ENCODE measurements at regions not wholly inside any gene's neighbourhood (a gene's known extent, or its start where the extent isn't known, plus 50 kb on each side); places are given as distances from the start of the nearest gene placed in this dataset.

DNA sequence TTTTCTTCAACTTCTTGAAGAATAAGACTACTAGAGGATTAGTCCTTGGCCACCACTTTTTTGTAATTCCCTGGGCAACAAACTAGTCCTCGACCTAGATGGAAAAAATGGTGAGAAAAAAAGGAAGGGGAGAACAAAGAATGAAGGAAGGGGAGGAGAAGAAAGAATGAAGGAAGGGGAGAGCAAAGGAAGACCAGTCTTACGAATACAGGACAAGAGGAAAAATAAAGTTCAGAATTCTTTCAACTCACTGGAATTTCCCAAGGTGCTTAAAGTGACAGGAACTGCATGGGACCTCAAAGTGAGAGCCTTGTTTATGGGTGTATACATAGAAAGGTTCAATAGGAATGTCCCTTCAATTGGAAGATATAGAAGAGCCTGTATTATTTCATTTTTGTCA lies 509.3 kb upstream of the JARID2 start:
- DNase-seq (ENCODE audit: low read depth in 2 of 2), result no peak

DNA sequence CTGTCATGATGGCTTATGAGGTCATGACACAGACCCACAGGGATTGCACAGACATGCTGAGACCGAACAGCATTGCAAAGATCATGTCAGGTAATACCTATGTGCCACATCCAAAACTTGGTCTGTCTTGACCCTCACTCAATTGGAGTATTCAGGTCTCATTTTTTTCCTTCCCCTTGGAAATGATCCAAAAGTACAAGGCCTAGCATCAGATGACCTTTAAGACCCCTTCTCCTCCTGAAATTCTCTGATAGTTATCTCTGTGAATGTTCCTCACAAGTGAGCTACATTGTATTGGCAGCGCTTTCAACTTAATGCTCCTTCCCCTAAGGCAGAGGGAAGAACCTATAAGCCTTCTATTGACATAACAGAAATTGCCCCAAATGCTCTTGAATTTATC lies 507.4 kb upstream of the JARID2 start:
- H3K4me3 ChIP-seq (replicated peaks in 1 of 2; ENCODE audit: low read depth in 2 of 2, low read length in 2 of 2), result no peak overlapping the region
- TF ChIP-seq, protein P1, sequence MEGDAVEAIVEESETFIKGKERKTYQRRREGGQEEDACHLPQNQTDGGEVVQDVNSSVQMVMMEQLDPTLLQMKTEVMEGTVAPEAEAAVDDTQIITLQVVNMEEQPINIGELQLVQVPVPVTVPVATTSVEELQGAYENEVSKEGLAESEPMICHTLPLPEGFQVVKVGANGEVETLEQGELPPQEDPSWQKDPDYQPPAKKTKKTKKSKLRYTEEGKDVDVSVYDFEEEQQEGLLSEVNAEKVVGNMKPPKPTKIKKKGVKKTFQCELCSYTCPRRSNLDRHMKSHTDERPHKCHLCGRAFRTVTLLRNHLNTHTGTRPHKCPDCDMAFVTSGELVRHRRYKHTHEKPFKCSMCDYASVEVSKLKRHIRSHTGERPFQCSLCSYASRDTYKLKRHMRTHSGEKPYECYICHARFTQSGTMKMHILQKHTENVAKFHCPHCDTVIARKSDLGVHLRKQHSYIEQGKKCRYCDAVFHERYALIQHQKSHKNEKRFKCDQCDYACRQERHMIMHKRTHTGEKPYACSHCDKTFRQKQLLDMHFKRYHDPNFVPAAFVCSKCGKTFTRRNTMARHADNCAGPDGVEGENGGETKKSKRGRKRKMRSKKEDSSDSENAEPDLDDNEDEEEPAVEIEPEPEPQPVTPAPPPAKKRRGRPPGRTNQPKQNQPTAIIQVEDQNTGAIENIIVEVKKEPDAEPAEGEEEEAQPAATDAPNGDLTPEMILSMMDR (IDR thresholded peaks at IDR 0.05; ENCODE audit: low read depth, low read length), result no peak

More for the DNA sequence above, 509.3 kb upstream of the JARID2 start:
- TF ChIP-seq, protein P1 (IDR thresholded peaks at IDR 0.05; ENCODE audit: low read depth, low read length), result no peak
- no peak overlapping the region for H3K4me3 ChIP-seq (replicated peaks in 1 of 2; ENCODE audit: low read depth in 2 of 2, low read length in 2 of 2)

DNA sequence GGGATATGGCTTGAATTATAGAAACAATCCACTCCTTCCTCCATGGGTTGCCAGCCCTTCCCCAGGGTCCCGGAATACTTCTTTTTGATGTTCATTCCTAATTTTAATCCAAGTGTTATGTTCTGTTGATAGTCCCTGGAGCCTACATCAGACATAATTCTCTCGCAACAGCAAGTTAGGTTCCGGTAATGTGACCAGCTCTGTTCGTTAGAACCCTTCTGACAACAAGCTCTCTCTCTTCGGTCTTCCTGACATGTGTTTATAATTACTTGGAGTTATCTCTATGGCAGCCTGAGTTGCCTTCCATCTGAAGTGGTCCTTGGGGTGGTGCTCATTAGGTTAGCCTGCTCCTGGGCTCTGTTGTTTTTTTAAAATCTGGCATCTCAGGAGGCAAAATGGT lies 506.9 kb upstream of the JARID2 start:
- H3K4me3 ChIP-seq (replicated peaks in 1 of 2; ENCODE audit: low read depth in 2 of 2, low read length in 2 of 2), result no peak overlapping the region
- TF ChIP-seq, protein P1 (IDR thresholded peaks at IDR 0.05; ENCODE audit: low read depth, low read length), result no peak
- DNase-seq (ENCODE audit: low read depth in 2 of 2), result peak in 1 of 2 donors; percentile 59

More for the DNA sequence above, 507.4 kb upstream of the JARID2 start:
- no peak for DNase-seq (ENCODE audit: low read depth in 2 of 2)

DNA sequence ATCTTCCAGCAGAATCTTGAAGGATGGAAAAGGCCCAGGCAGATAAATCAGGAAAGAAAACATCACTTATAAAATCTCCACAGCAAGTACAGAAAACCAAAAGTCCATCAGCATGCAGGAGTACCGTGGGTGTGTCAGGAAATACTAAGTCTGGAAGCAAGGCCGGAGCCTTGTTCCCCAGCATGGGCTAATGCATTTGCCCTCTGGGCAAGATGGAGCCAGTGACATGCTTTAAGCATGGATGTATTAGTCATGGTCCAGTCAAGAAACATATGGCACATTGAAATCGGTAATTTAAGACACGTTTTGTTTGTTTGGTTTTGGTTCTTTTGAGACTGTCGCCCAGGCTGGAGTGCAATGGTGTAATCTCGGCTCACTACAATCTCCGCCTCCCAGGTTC lies 506.0 kb upstream of the JARID2 start:
- H3K4me3 ChIP-seq (replicated peaks in 1 of 2; ENCODE audit: low read depth in 2 of 2, low read length in 2 of 2), result no peak overlapping the region
- DNase-seq (ENCODE audit: low read depth in 2 of 2), result no peak
- TF ChIP-seq, protein P1 (IDR thresholded peaks at IDR 0.05; ENCODE audit: low read depth, low read length), result no peak

DNA sequence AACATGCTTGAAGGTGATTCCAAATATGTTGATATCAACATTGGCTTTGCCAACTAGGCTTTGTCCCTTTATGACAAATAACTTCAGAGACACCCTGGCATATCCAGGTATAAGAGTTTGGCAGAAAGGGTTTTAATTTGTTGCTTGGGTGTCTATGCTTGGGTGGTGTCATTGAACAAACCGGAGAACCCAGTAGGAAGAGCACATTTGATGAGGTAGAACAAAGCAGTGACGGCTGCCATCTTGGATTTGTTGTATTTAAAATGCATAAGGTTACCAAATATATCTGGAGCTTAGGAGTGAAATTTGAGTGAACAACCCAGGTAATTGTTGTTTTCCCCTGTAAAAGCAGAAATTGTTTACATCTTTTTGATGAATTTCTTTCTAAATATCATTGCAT lies 503.7 kb upstream of the JARID2 start:
- no peak for DNase-seq (ENCODE audit: low read depth in 2 of 2)
- TF ChIP-seq, protein P1 (IDR thresholded peaks at IDR 0.05; ENCODE audit: low read depth, low read length), result no peak

DNA sequence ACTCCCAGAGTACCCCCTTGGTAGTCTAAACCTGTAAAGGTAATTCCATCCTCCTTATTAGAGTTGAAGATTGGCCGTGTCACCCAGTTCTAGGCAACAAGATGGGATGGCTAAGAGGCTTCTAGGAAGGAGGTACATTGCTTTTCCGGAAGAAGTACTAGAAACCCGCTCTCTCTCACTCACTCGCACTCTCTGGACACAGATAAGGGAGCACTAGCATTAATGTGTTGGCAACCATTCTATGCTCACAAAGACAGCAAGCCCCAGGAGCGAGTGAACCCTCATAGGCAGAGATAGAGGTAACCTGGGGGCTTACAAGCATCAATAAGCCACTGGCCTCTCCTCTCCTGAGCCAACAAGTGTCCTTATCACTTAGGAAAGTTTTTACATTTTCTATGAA lies 503.2 kb upstream of the JARID2 start:
- TF ChIP-seq, protein P1 (IDR thresholded peaks at IDR 0.05; ENCODE audit: low read depth, low read length), result no peak
- DNase-seq (ENCODE audit: low read depth in 2 of 2), result no peak
- H3K4me3 ChIP-seq (replicated peaks in 1 of 2; ENCODE audit: low read depth in 2 of 2, low read length in 2 of 2), result no peak overlapping the region

More for the DNA sequence above, 503.7 kb upstream of the JARID2 start:
- H3K4me3 ChIP-seq (replicated peaks in 1 of 2; ENCODE audit: low read depth in 2 of 2, low read length in 2 of 2), result no peak overlapping the region

DNA sequence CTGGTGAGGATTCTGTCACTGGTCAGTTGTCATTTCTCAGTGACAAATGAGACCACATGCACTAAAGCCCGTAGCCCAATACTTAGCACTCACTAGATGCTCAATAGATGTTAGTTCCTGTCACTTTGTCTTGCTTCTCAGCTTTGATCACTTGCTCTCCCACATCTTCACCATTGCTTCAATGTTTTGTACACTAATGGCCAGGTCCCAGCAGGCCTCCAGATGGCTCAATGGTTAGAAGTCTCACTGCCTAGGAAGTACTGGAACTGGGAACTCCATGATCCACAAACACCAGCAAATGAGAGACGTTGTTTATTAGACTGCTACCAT lies 502.8 kb upstream of the JARID2 start:
- TF ChIP-seq, protein P1 (IDR thresholded peaks at IDR 0.05; ENCODE audit: low read depth, low read length), result no peak
- no peak overlapping the region for H3K4me3 ChIP-seq (replicated peaks in 1 of 2; ENCODE audit: low read depth in 2 of 2, low read length in 2 of 2)
- DNase-seq (ENCODE audit: low read depth in 2 of 2), result no peak
